IPS-20b (cell line): ENCODE measurements at regions not wholly inside any gene's neighbourhood (a gene's known extent, or its start where the extent isn't known, plus 50 kb on each side); places are given as distances from the start of the nearest gene placed in this dataset.
A peak's percentile ranks its signal among the peaks of the same experiment; 100 is the strongest.
"Not testable (repeated sequence)": the region's sequence is repeated elsewhere in the genome, so short reads cannot be mapped to it uniquely, and the experiment has no call there.

ENCODE experiments used
- H3K27ac ChIP-seq: one replicate; pipeline ENCODE4 v1.5.1; 2013; ENCODE audit warnings: low read length
- H3K27me3 ChIP-seq: 2 replicates; pipeline ENCODE4 v1.6.1; 2013; ENCODE audit warnings: mild to moderate bottlenecking, low read length, inconsistent platforms; ENCODE audit not compliant: insufficient read depth
- H3K36me3 ChIP-seq: 2 replicates; pipeline ENCODE4 v1.6.1; 2013; ENCODE audit warnings: low read depth, mild to moderate bottlenecking, inconsistent platforms, low read length, moderate library complexity; ENCODE audit not compliant: insufficient read depth
- H3K4me1 ChIP-seq: 2 replicates; pipeline ENCODE4 v1.6.1; 2013; ENCODE audit warnings: mild to moderate bottlenecking, control low read depth, inconsistent platforms, low read length, moderate library complexity; ENCODE audit not compliant: insufficient read depth
- H3K4me3 ChIP-seq: 2 replicates; pipeline ENCODE4 v1.5.1; 2013; ENCODE audit warnings: mild to moderate bottlenecking, low read length, inconsistent platforms
- H3K9ac ChIP-seq: 2 replicates; pipeline ENCODE4 v1.6.1; 2013; ENCODE audit warnings: low read depth, mild to moderate bottlenecking, inconsistent platforms, low read length, moderate library complexity
- H3K9me3 ChIP-seq: 2 replicates; pipeline ENCODE4 v1.6.1; 2013; ENCODE audit warnings: mild to moderate bottlenecking, low read depth, low read length, inconsistent platforms; ENCODE audit not compliant: insufficient read depth

- H3K4me1 ChIP-seq = peaks cover 12% of the 10 kb centered on the region; the same call in 1 of the 2 replicates
- peaks cover 31% of the 10 kb centered on the region for H3K9me3 ChIP-seq
- peak overlapping the region; percentile 73; the same call in 1 of the 2 replicates for H3K9ac ChIP-seq
- H3K27me3 ChIP-seq = no peaks in the 10 kb centered on the region
- H3K27ac ChIP-seq = peak overlapping the region; percentile 69
- peak overlapping the region; percentile 47; the same call in 1 of the 2 replicates for H3K4me3 ChIP-seq
- no peaks in the 10 kb centered on the region for H3K36me3 ChIP-seq
These were observed 250.5 kb downstream of the ARHGAP12 start for GRCh38 chr10:31678139-31678536.

DNA sequence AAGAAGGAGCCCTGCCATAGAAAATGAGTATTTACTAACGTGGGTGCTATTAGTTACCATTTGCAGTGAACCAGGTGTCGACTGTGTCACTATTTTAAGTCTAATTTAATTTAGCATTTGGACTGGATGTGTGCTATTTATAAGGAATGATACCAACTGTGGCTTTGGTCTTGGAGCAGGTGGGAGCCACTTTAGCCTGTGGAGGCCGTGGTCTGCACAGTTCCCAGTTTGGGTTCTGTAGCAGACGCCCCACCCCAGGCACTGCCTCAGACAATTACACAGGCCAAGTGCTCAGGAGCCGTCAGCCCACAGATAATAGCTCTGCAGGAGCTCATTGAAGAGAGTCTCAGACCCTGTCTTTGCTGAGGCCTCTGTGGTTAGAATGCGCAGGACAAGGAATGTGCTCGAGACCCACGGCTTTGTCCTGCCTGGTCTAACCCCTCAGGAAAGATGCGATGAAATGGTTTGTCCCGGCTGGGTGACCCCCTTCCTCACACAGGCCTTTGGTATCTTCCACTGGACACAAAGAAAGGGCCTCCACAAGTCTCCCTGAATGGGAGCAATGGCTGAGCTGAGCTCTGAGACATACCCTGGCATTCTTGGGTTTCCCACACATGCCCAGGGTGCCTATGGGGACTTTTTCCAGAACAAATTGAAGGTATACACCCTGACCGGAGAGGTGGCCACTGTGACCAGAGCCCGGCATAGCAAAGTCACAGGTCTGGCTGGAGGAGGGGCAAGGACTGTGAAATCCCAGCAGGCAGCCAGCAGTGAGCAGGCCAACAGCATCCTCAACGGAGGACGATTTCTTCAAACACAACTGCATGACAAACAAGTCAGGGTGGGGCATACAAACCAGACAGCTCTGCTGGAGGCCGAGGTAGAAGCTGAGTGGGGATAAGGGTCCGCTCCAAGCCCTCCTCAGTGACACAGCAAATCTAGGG, 251.2 kb downstream of the ARHGAP12 start:
- Histone ChIP-seq H3K27ac (peak overlapping the region; percentile 69), H3K36me3 (no peaks in the 10 kb centered on the region), H3K9ac (peak overlapping the region; percentile 73; the same call in 1 of the 2 replicates), H3K4me1 (peaks cover 12% of the 10 kb centered on the region; the same call in 1 of the 2 replicates), H3K9me3 (peaks cover 24% of the 10 kb centered on the region; the same call in 1 of the 2 replicates), H3K4me3 (peak overlapping the region; percentile 47; the same call in 1 of the 2 replicates), H3K27me3 (no peaks in the 10 kb centered on the region)

DNA sequence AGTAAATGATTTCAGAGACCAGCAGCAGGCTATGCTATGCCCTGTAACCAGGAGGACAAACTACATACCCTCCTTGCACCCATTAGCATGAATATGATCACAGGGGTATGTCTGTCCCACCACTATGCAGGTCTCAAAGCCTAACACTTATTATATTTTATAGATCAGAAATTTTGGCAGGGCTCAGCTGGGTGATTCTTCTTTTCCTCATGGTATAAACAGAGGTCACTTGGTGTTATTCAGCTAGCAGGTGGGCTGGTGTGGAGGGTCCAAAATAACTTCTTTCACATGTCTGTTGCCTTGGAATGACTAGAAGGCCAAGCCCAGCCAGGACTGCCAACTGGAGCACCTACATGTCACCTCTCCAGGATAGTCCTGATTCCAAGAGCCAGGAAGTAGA, 252.9 kb downstream of the ARHGAP12 start:
- Histone ChIP-seq H3K4me1 (peaks cover 12% of the 10 kb centered on the region; the same call in 1 of the 2 replicates), H3K27me3 (no peaks in the 10 kb centered on the region)

GRCh38 chr10:31669357-31669756, 259.3 kb downstream of the ARHGAP12 start:
- peaks cover 17% of the 10 kb centered on the region; the same call in 1 of the 2 replicates for H3K4me1 ChIP-seq
- H3K9me3 ChIP-seq = peaks cover 5% of the 10 kb centered on the region; the same call in 1 of the 2 replicates
- H3K27me3 ChIP-seq = no peaks in the 10 kb centered on the region
- no peaks in the 10 kb centered on the region for H3K36me3 ChIP-seq
- H3K27ac ChIP-seq = no peak overlapping the region
- no peak overlapping the region for H3K9ac ChIP-seq
- no peak overlapping the region for H3K4me3 ChIP-seq

More for the DNA sequence above, 252.9 kb downstream of the ARHGAP12 start:
- Histone ChIP-seq H3K27ac (no peak overlapping the region), H3K36me3 (no peaks in the 10 kb centered on the region), H3K9ac (no peak overlapping the region), H3K9me3 (peaks cover 17% of the 10 kb centered on the region; the same call in 1 of the 2 replicates), H3K4me3 (no peak overlapping the region)

DNA sequence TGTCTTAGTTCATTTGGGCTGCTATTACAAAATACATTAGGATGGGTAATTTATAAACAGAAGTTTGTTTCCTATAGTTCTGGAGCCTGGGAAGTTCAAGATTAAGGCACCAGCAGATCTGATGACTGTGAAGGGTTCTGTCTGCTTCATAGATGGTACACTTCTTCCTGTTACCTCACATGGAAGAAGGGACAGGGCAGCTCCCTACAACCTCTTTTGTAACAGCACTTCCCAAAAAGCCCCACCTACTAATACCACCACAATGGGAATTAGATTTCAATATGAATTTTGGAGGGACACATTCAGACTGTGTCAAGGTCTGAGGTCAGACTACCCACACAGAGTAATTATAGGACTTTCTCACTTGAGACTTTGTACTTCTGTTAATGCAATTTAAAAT, 260.3 kb downstream of the ARHGAP12 start:
- no peaks in the 10 kb centered on the region for H3K36me3 ChIP-seq
- H3K4me3 ChIP-seq = no peak overlapping the region
- no peak overlapping the region for H3K27ac ChIP-seq
- H3K27me3 ChIP-seq = no peaks in the 10 kb centered on the region
- H3K4me1 ChIP-seq = peaks cover 17% of the 10 kb centered on the region; the same call in 1 of the 2 replicates
- H3K9me3 ChIP-seq = peaks cover 5% of the 10 kb centered on the region; the same call in 1 of the 2 replicates
- H3K9ac ChIP-seq = no peak overlapping the region

- not testable (repeated sequence) for H3K27me3 ChIP-seq, H3K36me3 ChIP-seq, H3K9me3 ChIP-seq
- Histone ChIP-seq H3K4me1 (peaks cover 17% of the 10 kb centered on the region; the same call in 1 of the 2 replicates), H3K27ac (peak overlapping the region; percentile 56), H3K9ac (peak overlapping the region; percentile 50; the same call in 1 of the 2 replicates), H3K4me3 (peak overlapping the region; percentile 8; the same call in 1 of the 2 replicates)
These were observed 262.8 kb downstream of the ARHGAP12 start for GRCh38 chr10:31665764-31666279.

GRCh38 chr10:31664803-31665202, 263.8 kb downstream of the ARHGAP12 start:
- H3K27me3 ChIP-seq = no peaks in the 10 kb centered on the region
- peak overlapping the region; percentile 5; the same call in 1 of the 2 replicates for H3K9ac ChIP-seq
- H3K4me3 ChIP-seq = no peak overlapping the region
- H3K4me1 ChIP-seq = peaks cover 17% of the 10 kb centered on the region; the same call in 1 of the 2 replicates
- no peaks in the 10 kb centered on the region for H3K9me3 ChIP-seq
- no peak overlapping the region for H3K27ac ChIP-seq
- no peaks in the 10 kb centered on the region for H3K36me3 ChIP-seq

DNA sequence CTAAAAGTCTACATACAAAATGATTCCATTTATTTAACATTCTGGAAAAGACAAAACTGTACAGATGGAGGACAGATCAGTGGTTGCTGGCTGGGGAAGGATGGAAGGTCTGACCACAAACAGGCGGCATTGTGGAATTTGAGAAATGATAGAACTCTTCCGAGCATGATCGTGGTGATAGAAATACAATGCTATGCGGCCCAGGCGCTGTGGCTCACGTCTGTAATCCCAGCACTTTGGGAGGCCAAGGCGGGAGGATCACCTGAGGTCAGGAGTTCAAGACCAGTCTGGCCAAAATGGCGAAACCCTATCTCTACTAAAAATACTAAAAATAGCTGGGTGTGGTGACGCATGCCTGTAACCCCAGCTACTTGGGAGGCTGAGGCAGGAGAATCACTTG, 264.6 kb downstream of the ARHGAP12 start:
- H3K27me3 ChIP-seq, H3K27ac ChIP-seq: not testable (repeated sequence)

DNA sequence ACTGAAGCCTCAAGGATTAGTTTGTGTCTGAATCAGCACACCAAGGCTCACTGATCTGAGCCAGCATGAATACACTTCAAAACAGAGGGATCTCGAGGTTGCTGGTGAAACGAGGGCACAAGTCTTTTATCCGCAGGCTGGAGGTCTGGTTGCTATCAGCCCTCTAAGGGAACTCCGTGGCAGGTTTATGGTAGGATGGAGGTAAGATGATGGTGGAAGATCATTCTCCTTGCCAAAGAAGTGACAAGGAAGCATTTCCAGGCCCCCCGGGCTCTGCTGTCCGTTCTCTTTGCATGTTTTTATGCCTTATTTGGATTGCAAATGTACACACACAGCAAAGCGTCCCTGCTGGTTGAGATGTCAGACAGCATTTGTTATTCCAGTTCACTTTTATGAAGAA, 268.3 kb downstream of the ARHGAP12 start:
- Histone ChIP-seq H3K27ac (no peak overlapping the region), H3K4me3 (no peak overlapping the region), H3K9ac (no peak overlapping the region), H3K9me3 (no peaks in the 10 kb centered on the region), H3K27me3 (no peaks in the 10 kb centered on the region), H3K36me3 (no peaks in the 10 kb centered on the region), H3K4me1 (peaks cover 4% of the 10 kb centered on the region; the same call in 1 of the 2 replicates)

More for the DNA sequence above, 264.6 kb downstream of the ARHGAP12 start:
- H3K4me3 ChIP-seq, H3K9me3 ChIP-seq, H3K36me3 ChIP-seq, H3K9ac ChIP-seq: not testable (repeated sequence)
- peaks cover 17% of the 10 kb centered on the region; the same call in 1 of the 2 replicates for H3K4me1 ChIP-seq

DNA sequence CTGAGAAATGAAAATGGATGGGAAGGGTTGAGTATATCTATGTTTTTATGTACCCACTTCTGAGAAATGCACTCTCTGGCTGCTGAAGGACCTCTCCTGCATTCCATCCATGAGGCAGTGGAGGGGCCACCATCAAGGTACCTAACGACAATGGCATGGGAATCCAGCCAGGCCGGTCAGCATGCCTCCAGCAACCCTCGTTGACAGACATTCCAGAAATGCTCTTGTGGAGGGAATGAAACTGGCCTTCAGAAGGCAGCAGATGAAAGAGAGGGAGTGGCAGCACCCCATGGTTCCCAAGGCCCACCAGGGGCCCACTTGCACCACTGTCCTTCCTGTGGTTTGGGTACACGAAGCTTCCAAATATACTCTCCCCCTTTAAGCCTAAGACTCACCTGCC, 269.0 kb downstream of the ARHGAP12 start:
- Histone ChIP-seq H3K9ac (no peak overlapping the region), H3K27ac (no peak overlapping the region), H3K9me3 (no peaks in the 10 kb centered on the region), H3K4me3 (no peak overlapping the region), H3K4me1 (no peaks in the 10 kb centered on the region), H3K36me3 (no peaks in the 10 kb centered on the region), H3K27me3 (no peaks in the 10 kb centered on the region)

DNA sequence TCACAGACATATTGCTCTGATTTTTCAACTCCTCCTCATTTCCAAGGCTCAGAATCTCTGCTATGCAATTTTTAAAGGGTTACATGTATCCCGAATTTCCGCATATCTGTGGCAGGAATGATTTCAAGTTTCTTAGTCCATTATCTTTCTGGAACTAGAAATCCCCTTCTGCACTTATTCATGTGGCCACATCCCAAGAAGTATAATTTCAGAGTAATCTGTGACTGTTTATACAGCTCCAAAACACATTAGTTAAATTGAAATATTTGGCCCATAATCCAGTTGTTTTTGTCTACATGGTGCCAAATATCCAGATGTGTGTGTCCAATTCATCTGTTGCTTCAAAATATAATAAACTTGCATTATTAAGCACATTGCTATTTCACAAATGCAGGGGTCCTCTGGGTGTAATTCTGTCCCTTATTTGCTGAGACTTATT, 271.2 kb downstream of the ARHGAP12 start:
- H3K9me3 ChIP-seq = no peaks in the 10 kb centered on the region
- no peak overlapping the region for H3K27ac ChIP-seq
- no peak overlapping the region for H3K9ac ChIP-seq
- H3K36me3 ChIP-seq = no peaks in the 10 kb centered on the region
- H3K4me1 ChIP-seq = no peaks in the 10 kb centered on the region
- no peak overlapping the region for H3K4me3 ChIP-seq
- H3K27me3 ChIP-seq = no peaks in the 10 kb centered on the region
